Anterior cingulate cortex (tissue), 58 donors: ENCODE measurements at regions not wholly inside any gene's neighbourhood (a gene's known extent, or its start where the extent isn't known, plus 50 kb on each side); places are given as distances from the start of the nearest gene placed in this dataset.
"Not testable (repeated sequence)": the region's sequence is repeated elsewhere in the genome, so short reads cannot be mapped to it uniquely, and the experiment has no call there.

Experiments
- DNase-seq, 58 donors: peaks; one replicate each; lab custom pipeline; 2025; lab: John Stamatoyannopoulos, UW

GRCh38 chr5:154626876-154627557, 128.2 kb upstream of the LARP1 start:
- DNase-seq = no peak

DNA sequence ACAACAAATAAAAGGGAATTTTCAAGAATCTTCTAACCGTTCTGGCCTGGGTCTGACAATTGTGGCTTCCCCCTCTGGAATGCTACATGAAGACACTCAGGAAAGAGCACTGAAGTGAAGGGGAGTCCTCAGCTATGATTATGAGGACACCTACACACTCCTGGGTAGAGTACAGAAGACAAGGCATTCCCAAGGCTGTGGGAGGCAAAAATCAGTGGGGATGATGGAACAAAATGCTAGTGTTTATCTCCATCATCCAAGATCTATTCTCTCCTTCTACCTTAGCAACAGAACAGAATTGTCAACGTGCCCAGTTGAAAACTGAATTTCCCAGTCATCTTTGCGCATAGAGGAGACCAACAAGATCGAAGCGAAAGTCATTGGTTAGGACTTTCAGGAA, 130.1 kb upstream of the LARP1 start:
- peak in 3 of 58 donors; percentile 3 to 37 (median 26) for DNase-seq

- no peak for DNase-seq
Observed at GRCh38 chr5:154624341-154624740, 130.8 kb upstream of the LARP1 start.

DNA sequence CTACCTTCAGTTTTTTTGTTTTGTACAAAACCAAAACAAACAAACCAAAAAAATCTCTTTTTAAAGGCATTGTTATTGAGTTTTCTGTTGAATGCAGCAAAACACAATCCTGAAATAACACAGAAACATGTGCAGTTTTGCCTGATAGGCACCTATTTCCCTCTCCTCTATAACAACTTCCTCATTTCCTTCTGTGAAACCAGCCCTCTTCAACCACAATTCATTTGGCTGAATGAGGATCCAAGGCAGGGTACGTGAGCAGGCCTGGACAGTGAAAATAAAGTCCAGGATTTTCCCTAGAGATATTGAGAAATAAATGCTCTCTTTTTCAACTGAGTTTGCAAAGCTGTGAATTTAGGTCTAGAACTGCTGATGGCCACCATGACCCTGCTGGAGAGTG, 134.8 kb upstream of the LARP1 start:
- no peak for DNase-seq

DNA sequence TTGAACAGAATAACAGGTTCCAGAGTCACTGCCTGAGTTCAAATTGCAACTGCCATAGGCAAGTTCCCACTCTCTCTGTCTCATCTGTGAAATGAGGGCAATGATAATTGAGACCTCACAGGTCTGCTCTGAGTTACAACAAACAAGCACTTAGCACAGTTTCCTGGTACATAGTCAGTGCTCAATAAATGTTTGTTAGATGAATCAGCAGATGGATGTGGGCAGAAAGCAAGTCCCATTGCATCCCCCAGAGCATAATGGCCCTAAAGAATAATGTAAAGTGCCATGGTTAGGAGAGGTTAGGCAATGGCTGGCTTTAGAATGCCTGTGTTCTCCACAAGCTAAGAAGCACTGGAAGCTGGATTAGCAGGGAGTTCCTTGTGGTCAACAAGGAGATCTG, 136.5 kb upstream of the LARP1 start:
- DNase-seq = no peak

- DNase-seq = no peak
Observed at GRCh38 chr5:154614595-154614994, 136.6 kb upstream of the HAND1 start.

DNA sequence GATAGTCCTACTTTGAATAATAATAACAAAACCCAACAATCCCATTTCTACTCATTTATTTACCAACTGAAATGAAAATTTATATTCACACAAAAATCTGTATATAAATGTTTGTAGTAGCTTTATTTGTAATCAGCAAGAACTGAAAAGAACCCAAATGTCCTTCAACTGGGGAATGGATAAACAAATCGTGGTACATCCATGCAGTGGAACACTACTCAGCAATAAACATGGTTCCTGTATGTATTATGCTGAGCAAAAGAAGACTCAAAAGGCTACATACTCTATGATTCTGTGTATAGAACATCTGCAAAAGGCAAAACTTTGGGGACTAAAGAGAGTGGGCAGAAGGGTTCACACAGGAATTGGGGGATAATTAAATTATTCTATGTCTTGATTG, 136.1 kb upstream of the HAND1 start:
- no peak for DNase-seq

- no peak for DNase-seq
Observed at GRCh38 chr5:154612666-154613065, 134.6 kb upstream of the HAND1 start.

DNA sequence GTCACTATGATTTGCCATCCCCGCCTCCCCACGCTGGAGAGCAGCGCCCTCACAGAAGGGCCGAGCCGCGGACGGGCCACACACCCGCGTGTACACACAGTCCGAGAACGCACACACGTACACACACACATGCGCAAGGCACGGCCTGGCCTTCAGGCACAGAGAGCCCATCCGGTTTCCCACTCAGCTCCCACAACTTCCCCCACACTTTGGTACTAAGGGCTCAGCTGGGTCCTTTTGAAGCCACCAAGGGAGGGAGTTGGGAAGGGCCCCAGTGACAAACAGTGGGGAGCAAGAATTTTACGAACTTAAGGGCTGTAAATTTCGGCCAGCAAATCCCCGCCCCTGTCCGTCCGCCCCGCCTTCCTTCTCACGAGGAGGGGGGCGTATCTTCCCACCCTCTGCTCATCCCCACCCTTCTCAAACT, 133.3 kb upstream of the HAND1 start:
- DNase-seq = peak in 1 of 58 donors; percentile 1

DNA sequence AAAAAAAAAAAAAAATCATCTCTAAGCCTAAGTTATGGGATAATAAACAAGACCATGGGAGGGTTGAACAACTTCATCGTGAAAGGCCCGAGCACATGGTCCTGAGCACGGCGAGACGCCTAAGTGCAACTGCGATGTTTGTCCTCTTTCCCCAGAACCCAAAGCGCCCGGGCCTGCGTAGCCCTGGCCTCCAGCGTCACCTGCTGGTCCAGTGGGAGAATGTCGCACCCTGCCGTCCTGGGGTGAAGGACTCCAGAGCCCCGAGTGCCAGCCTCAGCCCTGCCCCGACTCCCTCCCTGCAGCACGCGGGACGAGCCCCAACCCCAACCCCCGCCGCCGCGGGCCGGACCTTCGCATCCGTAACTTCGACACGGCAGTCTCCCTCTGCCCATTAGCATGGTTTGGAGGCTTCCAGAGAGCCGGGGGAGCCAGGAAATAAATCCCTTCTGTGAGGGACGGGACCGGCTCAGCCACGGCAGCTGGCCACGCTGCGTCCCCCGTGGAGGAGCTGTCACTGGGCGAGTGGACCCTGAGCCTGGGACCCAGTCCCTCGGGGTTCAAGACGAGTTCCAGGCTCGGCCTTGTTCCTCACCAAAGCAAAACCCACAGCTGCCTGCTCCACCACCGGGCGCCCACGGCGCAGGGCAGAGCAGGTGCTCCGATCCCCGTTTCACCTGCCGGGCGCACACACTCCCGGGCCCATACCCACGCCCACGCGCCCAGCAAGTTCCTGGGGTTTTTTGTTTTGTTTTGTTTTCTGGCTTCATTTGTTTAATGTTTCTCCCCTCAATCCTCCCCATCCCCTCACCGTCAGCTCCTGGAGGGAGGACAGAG, 132.5 kb upstream of the HAND1 start:
- peak in 53 of 58 donors; percentile 4 to 72 (median 32) for DNase-seq

DNA sequence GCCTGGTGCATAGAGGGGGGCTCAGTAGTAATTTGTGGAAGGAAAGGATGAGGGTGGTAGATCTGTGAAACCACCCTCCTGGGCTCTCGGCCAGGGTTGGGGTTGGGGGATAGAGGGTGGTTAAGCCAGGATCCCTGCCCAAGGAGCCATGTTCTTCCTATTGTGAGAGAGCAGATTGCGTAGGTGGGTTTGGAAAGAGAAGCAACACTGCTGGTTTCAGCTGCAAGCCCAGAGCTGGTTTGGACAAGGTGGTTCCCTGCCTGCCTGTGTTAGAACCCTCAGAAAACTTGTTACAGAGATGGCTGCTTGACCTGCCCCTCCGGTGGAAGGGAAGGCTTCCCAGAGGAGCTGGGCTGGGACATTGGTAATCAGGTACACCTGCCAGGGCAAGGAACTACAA, 131.2 kb upstream of the HAND1 start:
- DNase-seq = no peak

GRCh38 chr5:154608531-154609011, 130.5 kb upstream of the HAND1 start:
- no peak for DNase-seq

- DNase-seq = no peak
Observed at GRCh38 chr5:154607746-154608145, 129.7 kb upstream of the HAND1 start.

DNA sequence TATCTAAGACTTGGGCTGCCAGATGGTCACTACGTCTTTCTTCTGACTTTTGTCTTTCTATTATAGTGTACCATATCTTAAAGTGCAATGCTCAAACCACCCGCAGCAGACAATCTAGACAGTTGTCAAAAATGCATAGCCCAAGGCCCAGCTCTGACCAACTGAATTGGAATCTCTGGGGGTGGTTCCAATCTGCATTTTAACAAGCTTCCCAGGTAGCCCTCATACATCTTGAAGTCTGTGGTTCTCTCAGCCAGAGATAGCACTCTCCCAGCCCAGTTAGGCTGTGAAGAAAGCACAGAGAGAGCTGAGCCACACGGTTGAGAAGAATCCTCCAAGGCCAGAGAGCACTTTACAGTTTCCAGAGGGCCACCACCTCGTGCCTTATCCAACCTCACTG, 128.2 kb upstream of the HAND1 start:
- no peak for DNase-seq

- no peak for DNase-seq
Observed at GRCh38 chr5:154603953-154604679, 126.1 kb upstream of the HAND1 start.

DNA sequence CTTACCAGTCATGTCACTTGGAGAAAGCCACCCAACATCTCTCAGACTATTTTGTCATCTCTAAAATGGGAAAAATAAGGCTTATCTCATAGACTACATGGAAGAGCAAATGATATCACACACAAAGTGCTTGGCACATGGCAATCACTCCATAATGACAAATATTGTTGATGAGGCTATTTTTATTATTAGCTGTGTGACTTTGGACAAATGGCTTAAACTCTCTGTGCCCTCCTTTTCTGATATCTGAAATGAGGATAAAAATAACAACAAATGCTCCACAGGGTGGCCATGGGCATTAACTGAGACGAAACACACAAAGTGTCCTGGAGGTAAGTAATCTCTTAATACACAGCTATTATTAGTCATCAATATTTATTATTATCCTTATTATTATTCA, 125.5 kb upstream of the HAND1 start:
- DNase-seq = no peak

DNA sequence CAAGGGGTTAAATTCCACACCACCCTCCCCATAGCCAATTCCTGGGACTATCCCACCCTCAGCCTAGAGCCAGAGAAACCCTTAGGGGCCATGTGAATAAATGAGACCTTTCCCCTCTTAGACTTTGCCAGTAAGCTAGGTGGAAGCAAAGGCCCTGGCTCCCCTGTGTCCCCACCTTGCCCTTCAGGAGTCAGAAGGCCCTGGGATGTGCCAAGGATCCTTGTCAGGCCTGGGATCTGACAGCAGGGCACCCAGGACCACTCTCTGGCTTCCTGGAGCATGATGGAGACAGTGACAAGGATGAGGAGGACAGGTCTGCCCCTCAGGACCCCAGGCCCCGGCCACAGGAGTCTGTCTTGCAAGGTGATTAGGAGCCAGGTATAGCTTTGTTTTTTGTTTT, 125.0 kb upstream of the HAND1 start:
- DNase-seq = no peak

- DNase-seq = no peak
Observed at GRCh38 chr5:154601014-154601413, 123.0 kb upstream of the HAND1 start.

- DNase-seq = no peak
Observed at GRCh38 chr5:154598021-154598420, 120.0 kb upstream of the HAND1 start.

- DNase-seq = not testable (repeated sequence)
Observed at GRCh38 chr5:154596844-154597243, 118.8 kb upstream of the HAND1 start.

- DNase-seq = no peak
Observed at GRCh38 chr5:154595662-154596061, 117.6 kb upstream of the HAND1 start.
